Trophoblast cell (in vitro differentiated cells and primary cell): ENCODE measurements at regions not wholly inside any gene's neighbourhood (a gene's known extent, or its start where the extent isn't known, plus 50 kb on each side); places are given as distances from the start of the nearest gene placed in this dataset.
"Not testable (repeated sequence)": the region's sequence is repeated elsewhere in the genome, so short reads cannot be mapped to it uniquely, and the experiment has no call there.

Source experiments
- DNase-seq, 2 donors: peaks; one replicate each; pipeline ENCODE4 v3.0.0-alpha.2; 2016
- H2AFZ ChIP-seq: 2 replicates; pipeline ENCODE4 v1.6.1; 2013; ENCODE audit warnings: low read length, moderate library complexity, mild to moderate bottlenecking; ENCODE audit not compliant: insufficient read depth, poor library complexity
- H2AK5ac ChIP-seq: 2 replicates; pipeline ENCODE4 v1.6.1; 2013; ENCODE audit warnings: mild to moderate bottlenecking, low read length
- H2BK120ac ChIP-seq: 2 replicates; pipeline ENCODE4 v1.6.1; 2013; ENCODE audit warnings: low read length, mild to moderate bottlenecking, moderate library complexity; ENCODE audit not compliant: insufficient read depth, poor library complexity
- H2BK12ac ChIP-seq: 2 replicates; pipeline ENCODE4 v1.6.1; 2013; ENCODE audit warnings: mild to moderate bottlenecking, low read length, moderate library complexity
- H2BK5ac ChIP-seq: 2 replicates; pipeline ENCODE4 v1.6.1; 2013; ENCODE audit warnings: low read length, low read depth, moderate library complexity, mild to moderate bottlenecking; ENCODE audit not compliant: poor library complexity
- H3K14ac ChIP-seq: 2 replicates; pipeline ENCODE4 v1.6.1; 2013; ENCODE audit warnings: mild to moderate bottlenecking, low read length
- H3K18ac ChIP-seq: 2 replicates; pipeline ENCODE4 v1.6.1; 2013; ENCODE audit warnings: mild to moderate bottlenecking, low read length
- H3K23ac ChIP-seq: 2 replicates; pipeline ENCODE4 v1.6.1; 2013; ENCODE audit warnings: low read length
- H3K27ac ChIP-seq: 2 replicates; pipeline ENCODE4 v1.5.1; 2013; ENCODE audit warnings: low read depth, mild to moderate bottlenecking, inconsistent platforms, low read length, moderate library complexity
- H3K27me3 ChIP-seq: 2 replicates; pipeline ENCODE4 v1.6.1; 2013; ENCODE audit warnings: inconsistent platforms, mild to moderate bottlenecking, low read length, moderate library complexity; ENCODE audit not compliant: insufficient read depth
- H3K36me3 ChIP-seq, 2 experiments: 1 replicate in 1 of 2; 2 replicates in 1 of 2; pipeline ENCODE4 v1.6.1; 2013; ENCODE audit warnings: low read length in 2 of 2, mild to moderate bottlenecking in 2 of 2, moderate library complexity in 1 of 2; ENCODE audit not compliant: insufficient read depth in 2 of 2, control insufficient read depth in 1 of 2
- H3K4ac ChIP-seq: 2 replicates; pipeline ENCODE4 v1.6.1; 2013; ENCODE audit warnings: low read depth, mild to moderate bottlenecking, low read length, moderate library complexity
- H3K4me1 ChIP-seq, 2 experiments: 1 replicate in 1 of 2; 2 replicates in 1 of 2; pipeline ENCODE4 v1.6.1; 2013; ENCODE audit warnings: low read length in 2 of 2, mild to moderate bottlenecking in 2 of 2, moderate library complexity in 1 of 2; ENCODE audit not compliant: insufficient read depth in 2 of 2, control insufficient read depth in 1 of 2
- H3K4me2 ChIP-seq: 2 replicates; pipeline ENCODE4 v1.6.1; 2013; ENCODE audit warnings: inconsistent platforms, mild to moderate bottlenecking, low read length, moderate library complexity
- H3K4me3 ChIP-seq: 2 replicates; pipeline ENCODE4 v1.5.1; 2013; ENCODE audit warnings: mild to moderate bottlenecking, low read depth, low read length, inconsistent platforms
- H3K79me1 ChIP-seq: one replicate; pipeline ENCODE4 v1.6.1; 2013; ENCODE audit warnings: low read length
- H3K79me2 ChIP-seq: 2 replicates; pipeline ENCODE4 v1.6.1; 2013; ENCODE audit warnings: low read length, mild to moderate bottlenecking; ENCODE audit not compliant: control insufficient read depth, insufficient read depth, poor library complexity
- H3K9ac ChIP-seq: 2 replicates; pipeline ENCODE4 v1.6.1; 2013; ENCODE audit warnings: mild to moderate bottlenecking, low read length
- H3K9me3 ChIP-seq: 2 replicates; pipeline ENCODE4 v1.6.1; 2013; ENCODE audit warnings: low read depth, mild to moderate bottlenecking, control low read depth, inconsistent platforms, low read length; ENCODE audit not compliant: insufficient read depth
- H4K12ac ChIP-seq: 2 replicates; pipeline ENCODE4 v1.6.1; 2013; ENCODE audit warnings: low read depth, mild to moderate bottlenecking, low read length, moderate library complexity
- H4K8ac ChIP-seq: 2 replicates; pipeline ENCODE4 v1.6.1; 2013; ENCODE audit warnings: low read depth, mild to moderate bottlenecking, low read length, moderate library complexity
- H4K91ac ChIP-seq: one replicate; pipeline ENCODE4 v1.6.1; 2013; ENCODE audit warnings: low read depth, mild to moderate bottlenecking, low read length, moderate library complexity
- WGBS: extraction: QIAGEN DNeasy Blood & Tissue Kit; methylation state at CpG from one replicate; pipeline ENCODE4 v1.1.7; 2013; ENCODE audit warnings: missing lambda C conversion rate; ENCODE audit not compliant: insufficient read length, insufficient coverage; ENCODE audit errors: extremely low coverage; 5-methylcytosine and 5-hydroxymethylcytosine counted together

GRCh38 chr13:73520135-73520534, 461.3 kb downstream of the KLF5 start:
- not testable (repeated sequence) for H3K23ac ChIP-seq, H3K4me2 ChIP-seq, H3K4me3 ChIP-seq, H4K8ac ChIP-seq, H2BK12ac ChIP-seq, H3K4me1 ChIP-seq, H3K9me3 ChIP-seq, DNase-seq, H2AK5ac ChIP-seq, H3K79me2 ChIP-seq, H3K79me1 ChIP-seq, H3K27ac ChIP-seq, H3K4ac ChIP-seq, H2BK120ac ChIP-seq, H2AFZ ChIP-seq, H4K91ac ChIP-seq, H2BK5ac ChIP-seq, H3K9ac ChIP-seq, H3K18ac ChIP-seq, H3K36me3 ChIP-seq, H3K14ac ChIP-seq, H4K12ac ChIP-seq, H3K27me3 ChIP-seq
- WGBS, result no CpG with 5 or more reads among the region's 2 CpGs

DNA sequence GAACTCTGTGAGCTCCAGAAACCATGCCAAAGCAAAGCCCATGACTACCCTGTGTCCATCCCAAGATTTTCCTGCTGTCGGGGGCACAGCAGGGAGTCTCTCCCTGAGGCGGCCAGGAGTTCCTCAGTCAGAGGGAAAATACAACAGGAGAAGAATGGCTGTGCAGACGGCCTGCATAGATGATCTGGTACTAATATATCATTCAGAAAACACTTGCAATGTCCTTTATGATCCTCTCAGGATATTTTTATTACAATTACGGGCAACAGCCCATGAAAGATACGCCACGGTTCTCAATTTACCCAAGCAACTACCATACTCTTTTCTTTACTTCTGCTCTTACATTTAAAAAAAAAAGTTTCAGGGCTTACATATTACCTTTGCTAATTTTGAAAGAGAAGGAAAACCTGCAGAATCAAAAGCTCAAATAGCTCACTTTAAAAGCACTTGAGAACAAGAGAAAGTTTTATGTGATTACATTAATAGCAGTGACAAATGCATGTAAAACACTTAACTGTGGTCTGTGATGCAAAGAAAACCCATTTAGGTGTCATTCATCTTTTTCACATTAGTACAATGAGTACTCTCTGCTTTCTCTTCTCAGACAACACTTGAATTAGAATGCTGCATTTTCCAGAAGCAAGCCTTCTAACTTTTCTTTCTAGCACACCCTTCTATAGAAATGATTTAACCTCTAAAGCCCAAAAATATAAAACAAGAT, 460.8 kb downstream of the KLF5 start:
- H2AK5ac ChIP-seq, result no peak overlapping the region
- no CpG with 5 or more reads among the region's 6 CpGs for WGBS
- no peak overlapping the region for H3K27ac ChIP-seq
- H4K8ac ChIP-seq, result no peak overlapping the region
- DNase-seq, result no peak
- H3K79me2 ChIP-seq, result no peaks in the 10 kb centered on the region
- no peaks in the 10 kb centered on the region for H3K79me1 ChIP-seq
- H2BK120ac ChIP-seq, result no peak overlapping the region
- H3K4me2 ChIP-seq, result no peak overlapping the region
- H3K36me3 ChIP-seq, result no peaks in the 10 kb centered on the region
- H3K9me3 ChIP-seq, result no peaks in the 10 kb centered on the region
- no peak overlapping the region for H3K9ac ChIP-seq
- H2BK5ac ChIP-seq, result no peak overlapping the region
- H3K14ac ChIP-seq, result no peak overlapping the region
- H3K18ac ChIP-seq, result no peak overlapping the region
- no peaks in the 10 kb centered on the region for H3K4me1 ChIP-seq
- no peak overlapping the region for H2AFZ ChIP-seq
- H3K4ac ChIP-seq, result no peak overlapping the region
- no peak overlapping the region for H4K91ac ChIP-seq
- no peak overlapping the region for H3K23ac ChIP-seq
- no peak overlapping the region for H2BK12ac ChIP-seq
- H3K4me3 ChIP-seq, result no peak overlapping the region
- no peaks in the 10 kb centered on the region for H3K27me3 ChIP-seq
- no peak overlapping the region for H4K12ac ChIP-seq

GRCh38 chr13:73517766-73518165, 459.0 kb downstream of the KLF5 start:
- Histone ChIP-seq H3K9ac (no peak overlapping the region), H2AK5ac (no peak overlapping the region), H4K91ac (no peak overlapping the region), H3K79me1 (no peaks in the 10 kb centered on the region), H3K18ac (no peak overlapping the region), H3K4me3 (no peak overlapping the region), H2BK12ac (no peak overlapping the region), H3K27me3 (no peaks in the 10 kb centered on the region), H3K79me2 (no peaks in the 10 kb centered on the region), H3K9me3 (no peaks in the 10 kb centered on the region), H4K8ac (no peak overlapping the region), H2AFZ (no peak overlapping the region), H3K27ac (no peak overlapping the region), H3K36me3 (no peaks in the 10 kb centered on the region), H3K4me2 (no peak overlapping the region), H4K12ac (no peak overlapping the region), H3K4ac (no peak overlapping the region), H3K23ac (no peak overlapping the region), H2BK5ac (no peak overlapping the region), H3K14ac (no peak overlapping the region), H2BK120ac (no peak overlapping the region), H3K4me1 (no peaks in the 10 kb centered on the region)
- no CpG with 5 or more reads among the region's 1 CpG for WGBS
- DNase-seq, result no peak

GRCh38 chr13:73516731-73517130, 457.9 kb downstream of the KLF5 start:
- H2BK120ac ChIP-seq, result no peak overlapping the region
- no peak overlapping the region for H4K91ac ChIP-seq
- H3K4me1 ChIP-seq, result no peaks in the 10 kb centered on the region
- no peaks in the 10 kb centered on the region for H3K79me2 ChIP-seq
- H2AFZ ChIP-seq, result no peak overlapping the region
- no peak overlapping the region for H3K23ac ChIP-seq
- H3K79me1 ChIP-seq, result no peaks in the 10 kb centered on the region
- H3K4me2 ChIP-seq, result no peak overlapping the region
- no CpG with 5 or more reads among the region's 2 CpGs for WGBS
- no peak overlapping the region for H3K9ac ChIP-seq
- no peaks in the 10 kb centered on the region for H3K36me3 ChIP-seq
- H2BK5ac ChIP-seq, result no peak overlapping the region
- H3K9me3 ChIP-seq, result no peaks in the 10 kb centered on the region
- H3K4ac ChIP-seq, result no peak overlapping the region
- H2BK12ac ChIP-seq, result no peak overlapping the region
- no peaks in the 10 kb centered on the region for H3K27me3 ChIP-seq
- H3K18ac ChIP-seq, result no peak overlapping the region
- no peak overlapping the region for H3K27ac ChIP-seq
- no peak overlapping the region for H3K14ac ChIP-seq
- no peak for DNase-seq
- H2AK5ac ChIP-seq, result no peak overlapping the region
- no peak overlapping the region for H4K12ac ChIP-seq
- H4K8ac ChIP-seq, result no peak overlapping the region
- no peak overlapping the region for H3K4me3 ChIP-seq
